Activated naive CD4-positive, alpha-beta T cell treated with anti-CD3 and anti-CD28 coated beads, Interleukin-2, amount 50 U/mL, for 72 hours (primary cell): ENCODE measurements at regions not wholly inside any gene's neighbourhood (a gene's known extent, or its start where the extent isn't known, plus 50 kb on each side); places are given as distances from the start of the nearest gene placed in this dataset.

Experiments used
- ATAC-seq, 2 donors: fragments of 150-1000 bp; cut with Tn5 transposase; 2 replicates each; pipeline ENCODE4 v1.10.0; 2021; ENCODE audit warnings: mild to moderate bottlenecking in 2 of 2, moderate library complexity in 2 of 2
- DNase-seq, 2 donors: peaks; one replicate each; pipeline ENCODE4 v3.0.0; 2021 to 2022; ENCODE audit warnings: low spot score in 2 of 2
- H3K27ac Mint-ChIP-seq, 2 donors: one replicate each; pipeline ENCODE4 v1.8.0; 2022; ENCODE audit warnings: mild to moderate bottlenecking in 2 of 2, mixed read lengths in 2 of 2
- H3K36me3 Mint-ChIP-seq, 2 donors: one replicate each; pipeline ENCODE4 v1.8.0; 2022; ENCODE audit warnings: mixed read lengths in 2 of 2
- H3K9me3 Mint-ChIP-seq, 2 donors: one replicate each; pipeline ENCODE4 v1.8.0; 2022; ENCODE audit warnings: mixed read lengths in 2 of 2

DNA sequence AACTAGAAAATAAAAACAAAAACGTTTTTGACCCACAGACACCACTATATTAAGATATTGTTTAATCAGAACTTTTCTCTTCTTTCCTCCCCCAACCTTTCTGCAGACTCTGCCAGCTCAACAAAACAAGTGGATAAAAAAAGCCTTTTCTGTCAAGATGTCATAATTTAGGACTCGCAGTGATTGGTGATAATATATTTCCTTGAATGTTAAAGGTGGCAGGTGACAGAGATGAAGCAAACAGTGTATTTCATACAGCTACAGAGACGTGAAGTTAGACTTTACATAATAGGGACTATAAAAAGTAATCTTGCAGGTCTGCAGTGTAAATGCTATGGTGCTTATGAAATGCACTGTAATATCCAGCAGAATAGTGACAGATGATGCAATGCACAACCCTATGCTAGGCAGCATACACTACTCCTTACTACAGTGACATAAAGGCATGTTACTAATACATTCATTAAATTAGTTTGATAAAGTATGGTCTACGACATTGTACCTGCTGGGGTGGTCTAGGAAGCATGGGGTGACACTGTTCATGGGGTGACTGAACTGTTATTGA lies 326.7 kb upstream of the GRAMD2B start:
- no peak for DNase-seq
- peaks cover 0 to 8% of the 10 kb centered on the region in 2 donors for H3K9me3 Mint-ChIP-seq
- H3K27ac Mint-ChIP-seq: no peak overlapping the region
- H3K36me3 Mint-ChIP-seq: peaks cover 0 to 4% of the 10 kb centered on the region in 2 donors
- ATAC-seq: no peak

DNA sequence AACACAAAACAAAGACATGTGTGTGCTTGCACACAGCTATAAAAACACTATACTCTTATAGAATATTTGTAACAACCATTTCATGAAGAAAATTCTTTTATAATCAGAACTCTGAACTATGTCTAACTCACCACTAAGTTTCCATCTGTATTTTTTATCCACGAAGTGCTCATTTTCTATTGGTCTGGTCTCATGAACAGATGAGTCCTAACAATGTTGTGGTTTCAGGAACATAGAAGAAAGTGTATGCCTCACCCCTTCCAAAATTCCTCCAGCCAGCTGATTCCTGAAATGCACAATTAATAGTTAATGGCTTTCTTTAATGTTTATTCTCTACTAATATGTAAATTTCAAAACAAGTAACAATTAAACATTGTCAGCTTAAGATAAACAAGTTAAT lies 325.3 kb upstream of the GRAMD2B start:
- DNase-seq (no peak), ATAC-seq (no peak)
- Mint-ChIP-seq H3K9me3 (peaks cover 0 to 8% of the 10 kb centered on the region in 2 donors), H3K36me3 (peaks cover 0 to 4% of the 10 kb centered on the region in 2 donors), H3K27ac (no peak overlapping the region)

DNA sequence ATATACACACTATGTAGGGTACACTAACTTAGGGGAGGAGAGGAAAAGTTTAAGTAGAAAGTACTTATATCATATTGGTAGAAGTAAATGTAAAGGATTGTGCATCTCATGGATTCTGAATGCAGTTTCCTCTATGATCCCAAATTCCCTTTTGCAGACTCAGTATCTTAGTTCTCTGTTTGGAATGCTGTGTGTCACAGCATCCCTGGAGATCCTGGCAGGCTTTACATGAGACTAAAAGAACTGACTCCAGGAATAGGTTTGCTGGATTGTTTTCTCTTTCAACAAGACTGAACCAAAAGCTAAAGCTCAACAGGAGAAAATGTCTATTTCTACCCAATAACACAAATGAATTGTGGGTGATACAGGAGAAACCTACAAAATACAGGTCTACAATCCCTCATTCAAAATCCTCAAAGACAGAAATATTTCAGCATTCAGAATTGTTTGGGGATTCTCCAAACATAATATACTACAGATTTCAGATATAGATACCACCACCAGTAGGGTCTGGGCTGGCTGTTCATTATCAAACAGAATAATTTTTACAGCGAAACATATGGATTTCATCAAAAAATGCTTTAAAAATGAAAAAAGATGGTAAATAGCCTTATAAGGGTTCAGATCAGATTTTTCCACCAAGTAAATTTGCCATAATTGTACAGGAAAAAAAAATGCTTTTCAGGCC lies 324.7 kb upstream of the GRAMD2B start:
- Mint-ChIP-seq H3K9me3 (peaks cover 0 to 8% of the 10 kb centered on the region in 2 donors), H3K36me3 (peaks cover 0 to 4% of the 10 kb centered on the region in 2 donors), H3K27ac (no peak overlapping the region)
- ATAC-seq: no peak
- DNase-seq: no peak

DNA sequence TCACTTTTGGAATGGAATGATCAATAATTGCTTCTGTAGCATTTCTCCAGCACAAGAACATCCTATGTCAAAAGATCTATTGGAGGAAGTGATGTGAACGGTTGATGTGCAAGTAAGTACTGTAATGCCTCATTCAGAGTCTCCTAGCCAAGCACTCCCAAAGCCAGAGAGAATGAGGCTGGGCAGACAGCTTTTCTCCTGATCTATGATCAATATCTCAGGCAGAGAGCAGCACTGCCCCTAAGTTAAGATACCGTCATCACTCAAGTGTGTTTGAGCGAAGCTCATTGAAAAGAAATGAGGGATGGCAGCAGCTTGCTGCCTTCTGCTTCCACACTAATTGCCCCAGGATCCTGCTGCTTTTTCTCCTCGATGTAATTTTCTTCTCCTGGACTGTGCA lies 324.1 kb upstream of the GRAMD2B start:
- no peak for ATAC-seq

DNA sequence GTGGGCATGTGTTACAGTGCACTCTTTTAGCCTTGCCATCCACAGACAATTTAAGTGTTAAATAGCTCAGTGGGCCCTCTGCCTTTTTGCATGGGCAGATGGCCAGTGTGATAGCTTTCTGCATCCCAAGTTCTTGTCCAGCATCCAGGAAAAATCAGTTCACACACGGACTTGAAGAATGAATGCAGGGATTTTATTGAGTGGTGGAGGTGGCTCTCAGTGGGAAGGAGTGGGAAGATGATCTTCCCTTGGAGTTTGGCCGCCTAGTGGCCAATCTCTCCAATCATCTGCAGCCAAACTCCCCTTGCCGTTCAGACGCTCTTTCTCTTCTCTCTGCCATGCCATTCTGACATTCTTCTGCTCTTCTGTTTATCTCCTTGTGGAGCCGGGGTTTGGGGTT lies 322.4 kb upstream of the GRAMD2B start:
- ATAC-seq: no peak
- DNase-seq: no peak
- Mint-ChIP-seq H3K27ac (no peak overlapping the region), H3K9me3 (peaks cover 0 to 8% of the 10 kb centered on the region in 2 donors), H3K36me3 (peaks cover 0 to 4% of the 10 kb centered on the region in 2 donors)

More for the DNA sequence above, 324.1 kb upstream of the GRAMD2B start:
- H3K27ac Mint-ChIP-seq: no peak overlapping the region
- H3K36me3 Mint-ChIP-seq: peaks cover 0 to 4% of the 10 kb centered on the region in 2 donors
- H3K9me3 Mint-ChIP-seq: peaks cover 0 to 8% of the 10 kb centered on the region in 2 donors
- DNase-seq: no peak

DNA sequence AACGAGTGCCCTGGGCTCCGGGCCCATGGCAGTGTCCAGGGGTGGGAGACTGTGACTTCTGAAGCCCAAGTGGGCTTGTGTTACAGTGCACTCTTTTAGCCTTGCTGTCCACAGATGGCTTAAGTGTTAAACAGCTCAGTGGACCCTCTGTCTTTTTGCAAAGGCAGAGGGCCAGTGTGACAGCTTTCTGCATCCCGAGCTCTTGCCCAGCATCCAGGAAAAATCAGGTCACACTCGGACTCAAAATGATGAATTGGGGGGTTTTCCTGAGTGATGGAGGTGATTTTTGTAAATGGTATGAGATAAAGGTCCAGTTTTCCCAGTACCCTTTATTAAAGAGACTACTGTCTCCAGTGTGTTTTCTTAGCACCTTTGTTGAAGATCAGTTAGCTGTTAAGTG lies 321.3 kb upstream of the GRAMD2B start:
- peaks cover 0 to 8% of the 10 kb centered on the region in 2 donors for H3K9me3 Mint-ChIP-seq
- peaks cover 0 to 4% of the 10 kb centered on the region in 2 donors for H3K36me3 Mint-ChIP-seq
- DNase-seq (no peak), ATAC-seq (no peak)
- H3K27ac Mint-ChIP-seq: no peak overlapping the region

DNA sequence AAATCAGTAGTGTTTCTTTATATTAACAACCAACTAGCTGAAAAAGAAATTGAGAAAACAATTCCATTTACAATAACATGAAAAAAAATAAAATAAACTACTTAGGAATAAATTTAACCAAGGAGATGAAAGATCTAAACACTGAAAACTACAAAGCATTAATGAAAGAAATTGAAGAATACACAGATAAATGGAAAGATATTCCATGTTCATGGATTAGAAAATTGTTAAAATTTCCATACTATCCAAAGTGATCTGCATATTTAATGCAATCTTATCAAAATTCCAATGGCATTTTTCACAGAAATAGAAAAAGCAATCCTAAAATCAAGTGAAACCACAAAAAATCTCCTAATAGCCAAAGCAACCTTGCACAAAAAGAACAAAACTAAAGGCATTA lies 320.2 kb upstream of the GRAMD2B start:
- peaks cover 0 to 4% of the 10 kb centered on the region in 2 donors for H3K9me3 Mint-ChIP-seq

DNA sequence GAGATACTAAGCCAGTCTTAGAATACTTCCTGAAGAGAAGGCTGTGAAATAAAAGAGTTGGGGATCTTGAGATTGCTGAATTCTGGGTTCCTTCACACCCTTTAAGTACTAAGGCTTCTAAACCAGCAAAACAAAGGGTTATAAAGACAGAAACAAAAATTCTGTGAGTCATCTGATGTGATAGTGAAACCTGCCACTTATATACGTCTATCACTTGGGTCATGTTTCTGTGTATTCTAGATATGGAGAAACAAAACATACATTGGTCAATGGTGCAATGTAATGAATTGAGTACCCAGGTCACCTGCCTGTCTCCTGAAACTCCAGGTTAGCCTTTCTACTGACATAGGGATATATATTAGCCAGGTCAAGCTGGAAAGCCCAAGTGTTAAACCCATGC lies 319.3 kb upstream of the GRAMD2B start:
- peaks cover 0 to 4% of the 10 kb centered on the region in 2 donors for H3K36me3 Mint-ChIP-seq

More for the DNA sequence above, 320.2 kb upstream of the GRAMD2B start:
- Mint-ChIP-seq H3K27ac (no peak overlapping the region), H3K36me3 (peaks cover 0 to 4% of the 10 kb centered on the region in 2 donors)
- ATAC-seq (no peak), DNase-seq (no peak)

DNA sequence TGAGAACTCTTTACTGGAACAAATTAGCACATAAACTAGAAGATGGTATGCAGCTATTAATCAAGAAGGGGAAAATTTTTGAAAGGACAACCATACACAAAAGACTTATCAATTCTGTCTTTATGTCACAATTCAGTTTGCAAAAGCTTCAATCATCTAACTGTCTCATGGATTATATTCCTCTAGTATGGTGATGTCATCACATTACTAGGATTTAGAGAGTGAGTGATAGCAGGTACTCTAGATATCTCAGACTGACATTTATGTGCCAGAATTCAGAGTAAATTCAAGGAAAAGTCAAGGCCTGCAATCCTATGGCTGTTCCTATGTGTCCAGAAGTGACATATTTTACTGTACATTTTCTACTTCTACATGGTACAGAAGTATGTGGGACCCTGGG lies 318.9 kb upstream of the GRAMD2B start:
- DNase-seq (no peak), ATAC-seq (no peak)
- Mint-ChIP-seq H3K36me3 (peaks cover 0 to 4% of the 10 kb centered on the region in 2 donors), H3K9me3 (peaks cover 0 to 4% of the 10 kb centered on the region in 2 donors), H3K27ac (no peak overlapping the region)

More for the DNA sequence above, 319.3 kb upstream of the GRAMD2B start:
- Mint-ChIP-seq H3K27ac (no peak overlapping the region), H3K9me3 (peaks cover 0 to 4% of the 10 kb centered on the region in 2 donors)
- no peak for DNase-seq
- no peak for ATAC-seq

DNA sequence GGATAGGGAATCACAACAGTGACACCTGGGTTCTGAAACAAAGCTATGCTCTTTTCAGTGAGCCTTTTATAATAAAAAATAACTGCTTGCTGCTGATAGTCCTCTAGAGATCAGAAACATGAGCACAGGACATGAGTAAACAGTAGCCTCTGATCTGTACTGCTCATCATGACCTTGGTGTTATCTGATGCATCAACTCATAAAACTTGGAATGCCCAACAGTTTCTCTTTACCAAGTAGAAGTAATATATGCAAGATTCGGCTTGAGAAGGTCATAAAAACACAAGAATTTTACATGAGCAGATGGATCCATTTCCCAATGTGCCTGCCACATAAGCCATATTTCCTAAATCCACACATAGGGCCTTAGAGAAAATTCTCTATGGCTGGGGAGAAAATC lies 318.3 kb upstream of the GRAMD2B start:
- Mint-ChIP-seq H3K27ac (no peak overlapping the region), H3K36me3 (peaks cover 0 to 4% of the 10 kb centered on the region in 2 donors), H3K9me3 (peaks cover 0 to 4% of the 10 kb centered on the region in 2 donors)
- no peak for DNase-seq
- ATAC-seq: no peak

DNA sequence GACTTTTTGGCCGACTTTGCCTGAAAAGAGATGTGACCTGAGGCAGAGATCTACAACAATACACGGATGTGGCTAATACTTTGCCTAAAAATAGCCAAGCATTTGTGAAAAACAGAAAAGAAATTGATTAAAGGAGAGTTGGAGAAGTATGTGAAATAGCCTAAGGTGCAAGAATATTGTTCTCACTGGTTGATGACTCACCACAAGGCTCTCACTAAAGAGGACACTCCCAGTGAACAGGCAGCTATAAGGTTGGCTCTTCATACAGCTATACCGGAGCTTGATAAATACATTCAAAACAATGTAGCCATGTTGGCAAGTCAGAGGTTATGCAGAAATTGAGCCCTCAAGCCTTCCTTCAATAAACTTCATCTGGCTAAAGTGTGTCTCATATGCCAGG lies 317.2 kb upstream of the GRAMD2B start:
- Mint-ChIP-seq H3K9me3 (peaks cover 0 to 1% of the 10 kb centered on the region in 2 donors), H3K27ac (no peak overlapping the region), H3K36me3 (peaks cover 0 to 2% of the 10 kb centered on the region in 2 donors)
- ATAC-seq (no peak), DNase-seq (no peak)

DNA sequence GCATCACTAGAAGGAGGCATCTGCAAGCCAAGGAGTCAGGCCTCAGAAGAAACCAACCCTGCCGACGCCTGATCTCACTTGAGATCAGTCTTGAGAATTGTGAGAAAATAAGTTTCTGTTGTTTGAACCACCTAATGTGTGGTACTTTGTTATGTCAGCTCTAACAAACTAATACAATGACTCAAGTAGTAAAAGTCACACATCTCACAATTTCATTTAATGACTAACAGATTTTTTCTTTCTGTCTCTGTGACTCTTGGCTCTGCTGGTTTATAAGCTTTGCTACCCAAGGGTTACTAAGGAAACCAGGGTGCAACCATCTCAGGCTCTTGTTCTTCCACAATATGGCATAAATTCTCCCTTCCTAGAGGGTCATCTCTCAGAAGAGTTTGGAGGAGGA lies 315.8 kb upstream of the GRAMD2B start:
- ATAC-seq: no peak
- Mint-ChIP-seq H3K36me3 (no peaks in the 10 kb centered on the region), H3K27ac (no peak overlapping the region), H3K9me3 (peaks cover 2 to 5% of the 10 kb centered on the region in 2 donors)
- DNase-seq: no peak

DNA sequence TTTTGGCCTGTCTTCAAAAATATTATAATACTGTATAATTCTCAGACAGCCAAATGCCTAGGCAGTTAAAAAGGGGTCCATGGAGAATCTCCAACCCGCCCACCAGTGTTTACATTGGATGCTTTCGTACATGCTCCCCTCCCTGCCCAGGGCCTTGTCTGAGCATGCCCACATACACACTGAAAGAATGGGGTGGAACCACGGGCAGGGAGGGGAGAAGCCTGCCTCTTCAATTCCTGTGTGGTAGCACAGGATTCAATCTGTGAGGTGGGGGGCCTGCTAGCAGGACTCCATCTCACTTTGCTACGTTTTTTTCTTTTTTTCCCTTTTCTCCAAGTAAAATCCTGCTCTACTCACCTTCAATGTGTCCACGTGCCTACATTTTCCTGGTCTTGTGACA lies 314.7 kb upstream of the GRAMD2B start:
- H3K27ac Mint-ChIP-seq: no peak overlapping the region
- H3K36me3 Mint-ChIP-seq: no peaks in the 10 kb centered on the region
- H3K9me3 Mint-ChIP-seq: peaks cover 5 to 8% of the 10 kb centered on the region in 2 donors
- DNase-seq (no peak), ATAC-seq (no peak)

DNA sequence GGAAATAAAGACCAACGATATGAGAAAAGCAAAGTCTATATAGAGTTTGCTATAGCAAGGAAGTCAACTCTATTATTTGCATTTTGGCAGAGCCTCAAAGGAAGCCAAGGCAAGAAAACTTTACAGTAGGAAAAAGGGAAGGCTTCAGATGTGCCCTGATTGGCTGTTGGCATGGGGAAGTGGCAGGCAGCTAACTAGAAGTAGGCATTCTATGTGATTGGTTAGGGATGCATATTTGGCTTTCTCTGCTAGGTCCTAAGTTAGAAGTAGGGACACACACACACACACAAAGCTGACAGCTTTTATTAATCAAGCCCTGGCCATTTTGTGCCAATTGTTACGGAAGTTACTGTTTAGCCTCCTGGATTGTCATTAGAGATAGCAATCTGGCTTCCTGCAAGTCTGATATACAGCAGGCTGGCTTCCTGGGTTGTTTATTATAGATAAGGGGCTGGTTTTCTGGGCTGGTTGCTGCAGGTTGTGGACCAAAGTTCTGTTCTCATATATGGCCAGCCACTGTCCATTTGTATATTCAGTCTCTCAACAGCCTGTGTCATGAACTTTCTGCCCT lies 308.1 kb upstream of the GRAMD2B start:
- Mint-ChIP-seq H3K36me3 (no peaks in the 10 kb centered on the region), H3K27ac (no peak overlapping the region), H3K9me3 (peaks cover 8 to 16% of the 10 kb centered on the region in 2 donors)
- DNase-seq: no peak
- no peak for ATAC-seq

DNA sequence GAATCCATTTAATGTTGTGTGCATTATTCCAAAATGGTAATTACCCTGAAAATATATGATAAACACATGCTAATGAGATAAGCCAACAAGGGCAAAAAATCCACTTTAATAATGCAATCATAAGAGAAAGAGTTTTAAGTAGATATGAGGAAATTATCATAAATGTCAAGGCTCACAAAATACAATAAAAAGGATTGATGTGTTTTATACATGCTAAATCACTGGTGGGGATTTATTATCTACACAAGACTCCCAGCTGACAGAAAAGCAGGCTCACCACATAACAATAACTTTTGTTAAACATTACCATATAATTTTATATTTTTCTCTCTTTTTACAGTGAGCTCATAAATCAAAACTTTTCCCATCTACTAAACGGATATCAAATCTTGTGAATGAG lies 306.2 kb upstream of the GRAMD2B start:
- ATAC-seq: no peak
- Mint-ChIP-seq H3K9me3 (peaks cover 11 to 14% of the 10 kb centered on the region in 2 donors), H3K36me3 (no peaks in the 10 kb centered on the region), H3K27ac (no peak overlapping the region)
- no peak for DNase-seq

DNA sequence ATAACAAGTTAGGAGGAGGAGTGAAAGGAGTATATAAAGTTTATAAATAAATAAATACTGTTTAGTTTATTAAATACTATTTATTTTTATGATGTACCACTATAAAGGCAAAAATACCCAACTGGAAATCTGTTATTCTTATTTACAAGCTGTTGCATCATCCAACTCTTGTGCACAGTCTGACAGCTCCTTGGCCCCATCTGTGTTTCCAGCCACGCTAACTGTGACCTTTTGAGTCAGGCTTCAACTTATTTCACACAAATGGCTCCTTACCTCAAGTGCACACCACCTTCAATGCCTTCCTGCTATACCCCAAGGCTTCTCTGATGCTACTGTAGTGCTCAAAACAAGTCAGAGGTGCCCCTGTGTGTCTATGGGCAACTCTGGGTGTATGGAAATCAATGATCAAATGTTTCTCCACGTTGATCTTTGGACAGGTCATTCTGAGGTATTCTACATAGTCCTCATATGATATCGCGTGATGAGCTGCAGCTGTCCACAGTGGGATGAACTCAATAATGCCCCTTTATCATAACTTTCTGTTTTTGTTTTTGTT lies 303.2 kb upstream of the GRAMD2B start:
- Mint-ChIP-seq H3K36me3 (no peaks in the 10 kb centered on the region), H3K9me3 (peaks cover under 1 to 3% of the 10 kb centered on the region in 2 donors), H3K27ac (no peak overlapping the region)
- ATAC-seq: no peak
- no peak for DNase-seq

DNA sequence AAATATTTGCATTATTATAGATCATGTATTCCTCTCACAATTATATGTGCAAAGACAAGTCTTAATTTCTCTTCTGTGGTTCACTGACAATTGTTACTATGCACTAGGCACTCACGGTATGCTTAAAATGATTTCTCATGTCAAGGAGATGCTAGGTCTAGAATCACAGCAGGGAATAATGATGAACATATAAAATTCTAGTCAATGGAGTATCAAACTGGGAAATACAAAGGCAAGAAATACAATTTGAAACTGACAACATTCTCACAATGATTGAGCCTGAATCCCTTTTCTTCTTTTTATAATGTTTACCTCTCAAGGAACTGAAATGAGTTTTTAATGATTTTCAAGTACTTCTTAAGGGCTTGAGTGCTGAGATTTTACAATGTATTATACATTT lies 302.3 kb upstream of the GRAMD2B start:
- Mint-ChIP-seq H3K9me3 (peaks cover 0 to 3% of the 10 kb centered on the region in 2 donors), H3K36me3 (no peaks in the 10 kb centered on the region), H3K27ac (no peak overlapping the region)
- DNase-seq: no peak
- no peak for ATAC-seq
